ENCODE measurements at regions not wholly inside any gene's neighbourhood (a gene's known extent, or its start where the extent isn't known, plus 50 kb on each side); places are given as distances from the start of the nearest gene placed in this dataset.

DNA sequence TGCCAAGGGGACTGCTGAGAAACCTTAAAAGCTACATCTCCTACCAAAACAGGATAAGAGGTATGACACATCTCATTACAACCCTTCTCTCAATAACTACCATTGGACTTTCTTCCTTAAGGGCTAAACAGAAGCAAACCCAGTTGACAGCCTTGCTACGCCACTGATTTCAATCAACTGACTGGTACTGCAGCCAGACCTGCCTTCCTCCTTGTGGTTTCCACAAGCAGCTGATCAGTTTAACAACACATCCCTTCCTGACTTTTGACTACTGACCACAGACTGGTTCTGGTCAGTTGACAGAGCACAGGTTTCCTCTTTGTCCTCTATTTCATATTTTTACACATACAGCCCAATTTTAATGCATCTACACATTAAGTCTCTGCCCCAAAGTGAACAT is 108.8 kb downstream of the ADAMTS1 start:
- no peak for DNase-seq

DNA sequence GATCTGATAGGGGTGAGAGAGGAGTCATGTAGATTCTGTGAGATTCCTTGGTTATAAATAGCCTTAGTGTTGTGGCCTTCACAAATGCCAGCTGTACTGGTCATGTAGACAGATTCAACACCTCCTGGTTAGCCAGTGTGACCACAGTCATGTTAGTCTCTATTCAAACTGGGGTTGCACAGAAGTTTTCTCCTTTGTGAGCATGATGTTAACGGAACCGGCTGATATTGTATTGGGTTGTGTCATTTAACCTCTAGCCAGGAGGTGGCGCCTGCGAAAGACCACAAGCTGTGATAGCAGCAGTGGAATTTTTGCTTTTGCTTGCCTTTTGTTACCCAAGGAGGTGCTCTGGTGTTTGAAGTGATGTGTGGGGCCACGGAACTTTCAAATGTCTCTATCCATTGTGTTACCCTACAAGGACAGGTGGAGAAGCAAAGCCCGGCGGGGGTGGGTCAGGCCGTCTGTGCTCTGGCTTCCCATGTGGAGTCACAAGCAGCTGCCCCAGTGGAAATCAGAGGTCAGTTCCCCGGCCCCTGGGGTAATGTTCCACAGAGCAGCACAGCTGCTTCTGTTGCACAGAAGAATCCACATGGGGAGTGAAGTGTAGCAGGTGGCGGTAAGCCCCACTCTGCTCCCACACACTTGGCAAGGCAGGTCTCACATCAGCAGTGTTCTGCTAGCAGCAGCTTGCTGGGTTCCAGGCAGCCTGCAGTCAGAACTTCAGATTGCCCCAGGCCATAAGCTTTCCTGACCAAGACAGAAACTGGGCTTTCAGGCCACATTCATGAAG is 112.6 kb downstream of the ADAMTS1 start:
- peak; percentile 49 for DNase-seq

- DNase-seq = no peak
Observed at GRCh38 chr21:26719750-26720149, 125.5 kb downstream of the ADAMTS1 start.

DNA sequence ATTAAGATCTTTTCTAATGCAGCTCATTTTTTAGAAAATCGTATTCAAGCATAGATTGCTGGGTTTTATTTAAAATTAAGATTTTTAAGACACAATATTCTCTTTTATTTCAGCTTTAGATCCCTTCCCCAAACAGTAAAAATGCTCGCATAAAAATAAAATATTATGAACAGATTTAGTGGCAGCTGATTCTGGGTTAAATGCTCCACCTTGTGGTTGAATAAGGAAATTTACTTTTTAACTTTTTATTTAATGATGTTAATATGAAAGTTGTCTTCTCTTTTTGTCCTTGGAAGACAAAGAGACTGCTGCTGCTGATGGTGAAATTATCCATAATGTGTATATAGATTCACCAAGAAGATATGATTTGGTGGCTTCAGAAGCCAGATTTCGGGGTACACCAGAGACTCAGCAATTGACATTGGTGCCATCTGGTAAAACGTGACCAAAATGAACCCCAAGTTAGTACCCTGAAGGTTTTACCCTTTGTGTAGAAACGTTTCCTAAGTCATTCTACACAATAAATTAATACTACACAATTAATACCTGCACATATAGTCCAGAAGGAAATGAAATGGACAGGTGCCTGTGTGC is 128.0 kb downstream of the ADAMTS1 start:
- DNase-seq = peak; percentile 20

DNA sequence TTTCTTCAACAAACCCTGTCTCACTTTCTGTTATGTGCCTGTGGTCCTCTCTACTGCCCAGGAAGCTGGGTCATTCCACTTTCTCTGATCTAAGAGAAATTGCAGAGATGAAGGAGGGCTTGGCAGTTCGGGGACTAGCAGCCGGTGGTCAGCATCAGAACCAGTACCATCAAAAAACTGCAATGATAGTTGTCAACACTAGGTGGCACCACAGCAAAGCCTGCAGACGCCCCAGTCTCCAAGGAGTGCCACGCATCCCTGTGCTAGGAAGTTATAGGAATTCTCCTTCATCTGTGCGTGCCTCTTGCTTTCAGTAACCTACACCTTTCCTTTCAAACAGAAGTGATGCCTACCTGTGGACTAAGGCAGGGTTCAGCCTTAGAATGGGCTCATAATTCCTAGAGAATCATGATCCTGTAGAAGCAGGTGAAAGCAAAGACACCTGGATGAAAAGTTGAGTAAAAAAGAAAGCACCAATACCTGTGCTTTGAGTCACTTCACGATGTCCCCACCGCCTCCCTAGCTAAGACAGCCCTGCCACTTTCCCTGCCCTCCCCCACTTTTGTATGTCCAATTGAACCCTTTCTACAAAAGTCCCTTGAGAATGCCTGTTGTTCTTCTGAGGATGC is 129.2 kb downstream of the ADAMTS1 start:
- DNase-seq = peak; percentile 53

DNA sequence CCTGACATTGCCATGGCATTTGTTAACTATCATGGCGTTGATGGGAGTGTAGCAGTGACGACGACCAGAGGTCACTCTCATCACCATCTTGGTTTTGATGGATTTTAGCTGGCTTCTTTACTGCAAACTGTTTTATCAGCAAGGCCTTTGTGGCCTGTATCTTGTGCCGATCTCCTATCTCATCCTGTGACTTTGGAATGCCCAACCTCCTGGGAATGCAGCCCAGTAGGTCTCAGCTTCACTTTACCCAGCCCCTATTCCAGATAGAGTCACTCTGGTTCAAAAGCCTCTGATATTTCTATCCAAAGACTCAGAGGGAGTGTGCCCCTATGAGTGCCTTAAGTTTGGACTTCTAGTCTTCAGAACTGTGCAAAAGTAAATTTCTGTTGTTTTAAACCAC is 130.1 kb downstream of the ADAMTS1 start:
- DNase-seq = no peak

DNA sequence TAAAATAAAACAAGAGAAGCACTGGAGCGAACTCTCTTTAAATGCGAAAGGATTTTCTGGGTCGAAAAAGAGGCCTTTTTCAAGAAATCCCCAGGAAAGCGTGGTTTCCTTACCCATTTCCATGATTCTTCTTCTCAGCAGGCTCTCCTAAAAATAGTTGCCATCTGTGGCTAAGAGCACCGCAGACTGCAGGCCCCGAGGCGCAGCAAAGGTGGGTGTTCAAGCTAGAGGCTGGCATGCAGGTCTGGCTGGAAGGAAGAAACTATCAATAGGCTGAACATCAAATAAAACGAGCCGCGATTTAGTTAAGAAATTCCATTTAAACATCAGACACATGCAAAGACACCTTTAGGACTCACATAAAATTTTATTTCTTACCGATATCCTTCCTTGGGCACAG is 135.1 kb downstream of the ADAMTS1 start:
- DNase-seq = no peak

DNA sequence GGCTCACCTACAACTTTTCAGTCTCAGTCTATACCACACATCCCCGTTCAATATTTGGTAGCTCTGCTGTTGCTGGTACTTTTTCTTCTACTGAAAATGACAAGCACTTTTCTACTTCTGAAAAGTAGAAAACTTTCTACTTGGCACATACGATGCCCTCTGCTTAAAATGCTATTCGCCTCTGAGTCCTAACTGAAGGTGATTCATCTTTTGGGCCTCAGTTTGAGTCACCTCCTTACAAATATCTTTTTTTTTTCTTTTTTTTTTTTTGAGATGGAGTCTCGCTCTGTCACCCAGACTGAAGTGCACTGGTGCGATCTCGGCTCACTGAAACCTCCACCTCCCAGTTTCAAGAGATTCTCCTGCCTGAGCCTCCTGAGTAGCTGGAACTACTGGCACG is 136.0 kb upstream of the CYYR1 start:
- peak; percentile 22 for DNase-seq

GRCh38 chr21:26708223-26708800 is 135.2 kb upstream of the CYYR1 start:
- DNase-seq = no peak

- no peak for DNase-seq
Observed at GRCh38 chr21:26707246-26707645, 134.2 kb upstream of the CYYR1 start.

DNA sequence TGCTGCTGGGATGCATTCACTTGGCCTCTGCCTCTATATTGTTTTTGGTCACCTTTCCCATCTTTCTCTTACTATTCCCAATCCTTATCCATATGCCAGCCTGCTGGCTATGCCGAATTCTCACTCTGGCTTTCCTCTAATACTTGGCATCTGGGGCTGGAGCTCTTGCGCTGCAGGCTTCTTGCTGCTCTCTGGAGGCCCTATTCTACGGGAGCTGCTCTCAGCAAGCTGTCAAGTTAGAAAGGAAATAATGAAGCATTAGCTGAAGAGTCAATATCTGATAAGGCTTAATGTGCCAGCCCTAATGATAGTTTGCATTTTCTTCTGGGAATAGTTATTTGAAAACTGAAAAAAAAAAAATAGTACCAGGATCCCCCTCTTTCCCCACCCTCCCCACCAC is 125.3 kb upstream of the CYYR1 start:
- DNase-seq = no peak

DNA sequence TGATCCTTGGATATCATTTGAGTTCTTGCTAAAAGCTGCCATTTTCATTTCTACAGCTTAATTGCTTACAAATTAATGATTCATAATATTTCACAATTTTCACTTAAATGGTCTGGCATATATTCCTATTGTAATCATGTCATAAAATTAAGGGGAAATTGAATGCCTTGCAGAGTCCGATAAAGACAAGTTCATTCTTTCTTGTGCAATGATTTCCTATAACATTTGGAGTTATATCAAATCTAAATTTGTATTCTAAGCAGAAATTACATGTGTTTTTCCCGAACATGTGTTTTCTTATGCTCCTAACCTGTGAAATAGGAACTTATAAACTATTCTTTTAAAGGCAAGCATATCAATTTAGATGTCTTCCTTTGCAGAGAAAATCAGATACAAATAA is 118.3 kb upstream of the CYYR1 start:
- no peak for DNase-seq

- DNase-seq = no peak
Observed at GRCh38 chr21:26686705-26687104, 113.6 kb upstream of the CYYR1 start.

GRCh38 chr21:26686278-26686677 is 113.2 kb upstream of the CYYR1 start:
- peak; percentile 27 for DNase-seq

DNA sequence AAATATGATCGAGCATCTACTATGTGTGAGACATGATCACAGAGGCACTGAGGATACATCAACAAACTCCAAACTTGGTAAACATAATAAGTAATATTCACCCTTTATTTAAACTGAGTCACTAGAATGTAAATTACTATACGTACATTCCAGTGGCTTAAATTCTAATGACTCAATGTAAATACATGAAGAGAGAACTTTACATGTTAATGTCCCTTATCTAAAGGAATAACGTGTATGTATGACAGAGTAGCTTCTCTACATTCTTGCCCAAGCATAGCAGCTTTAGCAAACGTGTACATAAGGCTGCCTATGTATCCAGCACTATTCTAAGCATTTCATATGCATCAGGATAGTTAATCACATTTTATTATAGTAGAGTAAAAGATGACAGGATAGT is 111.8 kb upstream of the CYYR1 start:
- peak; percentile 25 for DNase-seq

- DNase-seq = no peak
Observed at GRCh38 chr21:26683996-26684395, 110.9 kb upstream of the CYYR1 start.

DNA sequence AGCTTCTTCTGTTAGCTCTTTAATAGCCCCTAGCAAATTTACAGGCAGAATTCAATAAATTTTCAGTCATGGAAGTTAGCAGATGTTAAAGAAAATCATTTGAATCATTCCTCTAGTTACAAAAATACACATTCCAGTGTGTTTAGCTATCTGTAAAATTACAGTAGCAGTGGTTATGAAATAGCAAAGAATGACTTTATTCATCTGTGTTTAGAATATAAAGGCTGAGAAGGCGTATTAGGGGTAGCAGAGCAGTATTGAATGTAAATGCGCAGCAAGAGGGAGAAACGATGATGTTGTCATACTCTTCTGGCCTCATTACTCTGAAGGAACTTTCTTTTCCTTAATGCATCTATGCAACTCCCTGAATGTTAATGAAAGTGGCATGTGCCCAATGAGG is 106.2 kb upstream of the CYYR1 start:
- DNase-seq = peak; percentile 13

- DNase-seq = no peak
Observed at GRCh38 chr21:26674323-26674722, 101.2 kb upstream of the CYYR1 start.

DNA sequence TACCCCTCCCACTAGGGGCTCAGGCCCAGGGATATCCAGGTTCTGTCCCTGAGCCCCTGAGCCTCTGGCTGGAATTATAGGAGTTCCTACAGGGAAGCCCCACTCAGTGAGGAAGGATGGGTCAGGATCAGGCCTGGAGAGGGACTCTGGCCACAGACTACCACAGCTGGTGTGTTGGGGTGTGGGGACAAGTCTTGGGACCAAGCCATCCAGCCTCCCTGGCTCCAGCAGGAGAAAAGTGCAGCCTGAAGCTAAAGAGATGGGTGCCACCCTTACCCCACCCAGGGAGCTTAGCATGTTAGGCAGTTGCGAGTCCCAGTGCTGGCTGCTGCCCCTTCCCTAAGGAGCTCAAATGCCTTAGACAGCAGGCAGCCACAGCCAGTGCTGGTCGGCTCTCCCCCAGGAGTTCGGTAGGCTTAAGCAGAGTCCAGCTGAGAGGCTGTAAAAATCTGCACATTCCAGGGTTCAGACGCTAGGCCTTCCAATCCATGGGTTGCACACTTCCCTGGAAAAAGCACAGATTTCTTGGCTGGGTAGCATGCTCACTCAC is 96.2 kb upstream of the CYYR1 start:
- no peak for DNase-seq

DNA sequence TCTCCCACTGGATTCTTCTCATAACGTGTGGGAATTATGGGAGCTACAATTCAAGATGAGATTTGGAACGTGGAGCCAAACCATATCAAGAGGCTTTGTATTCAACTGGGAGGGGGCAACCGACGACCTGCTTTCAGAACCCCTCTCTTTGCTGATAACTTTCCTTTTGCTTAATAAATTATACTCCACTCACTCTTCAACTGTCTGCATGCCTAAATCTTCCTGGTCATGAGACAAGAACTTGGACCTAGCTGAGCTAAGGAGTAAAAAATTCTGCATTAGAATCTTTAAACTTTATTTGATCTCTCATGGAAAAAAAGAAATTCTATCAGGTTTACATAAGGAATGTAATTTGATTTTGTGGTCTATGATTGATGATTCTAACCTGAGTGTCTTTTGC is 86.7 kb upstream of the CYYR1 start:
- DNase-seq = no peak

GRCh38 chr21:26659182-26659581 is 86.1 kb upstream of the CYYR1 start:
- no peak for DNase-seq

GRCh38 chr21:26655460-26655859 is 82.4 kb upstream of the CYYR1 start:
- DNase-seq = no peak

DNA sequence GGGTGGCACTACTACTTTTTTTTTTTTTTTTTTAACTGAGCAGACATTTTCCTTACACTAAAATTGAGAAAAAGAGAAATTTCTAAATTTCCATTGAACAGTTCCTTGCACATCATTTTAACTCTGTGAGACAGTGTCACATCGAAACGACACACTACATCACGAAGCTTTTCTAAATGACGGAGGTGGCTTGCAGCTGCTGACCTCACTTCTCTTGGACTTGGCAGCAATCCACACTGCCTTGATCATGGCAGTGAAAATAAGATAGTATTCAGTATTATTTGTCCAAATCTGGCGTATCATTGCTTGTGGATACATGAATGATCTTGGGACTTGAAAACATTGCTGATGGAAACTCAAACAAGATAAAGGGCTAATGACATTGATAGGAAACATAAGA is 80.3 kb upstream of the CYYR1 start:
- no peak for DNase-seq

GRCh38 chr21:26652854-26653253 is 79.8 kb upstream of the CYYR1 start:
- DNase-seq = no peak

All from fibroblast of skin of right quadriceps (primary cell).